KOPT-K1 (cell line): ENCODE measurements at regions not wholly inside any gene's neighbourhood (a gene's known extent, or its start where the extent isn't known, plus 50 kb on each side); places are given as distances from the start of the nearest gene placed in this dataset.

ENCODE experiments used
- H3K27ac ChIP-seq: fragments of 200-600 bp; sonication (generic); 2 replicates; pipeline ENCODE4 v1.5.1; 2016; ENCODE audit warnings: antibody characterized with exemption, mild to moderate bottlenecking, low read depth, low read length; ENCODE audit not compliant: poor library complexity, severe bottlenecking
- H3K36me3 ChIP-seq: fragments of 200-600 bp; sonication (generic); 2 replicates; pipeline ENCODE4 v1.5.1; 2017; ENCODE audit warnings: antibody characterized with exemption, mild to moderate bottlenecking, low read length, moderate library complexity; ENCODE audit not compliant: insufficient read depth
- H3K9me3 ChIP-seq: fragments of 200-600 bp; sonication (generic); 2 replicates; pipeline ENCODE4 v1.5.1; 2017; ENCODE audit warnings: antibody characterized with exemption, low read length, mild to moderate bottlenecking; ENCODE audit not compliant: insufficient read depth, poor library complexity, severe bottlenecking

DNA sequence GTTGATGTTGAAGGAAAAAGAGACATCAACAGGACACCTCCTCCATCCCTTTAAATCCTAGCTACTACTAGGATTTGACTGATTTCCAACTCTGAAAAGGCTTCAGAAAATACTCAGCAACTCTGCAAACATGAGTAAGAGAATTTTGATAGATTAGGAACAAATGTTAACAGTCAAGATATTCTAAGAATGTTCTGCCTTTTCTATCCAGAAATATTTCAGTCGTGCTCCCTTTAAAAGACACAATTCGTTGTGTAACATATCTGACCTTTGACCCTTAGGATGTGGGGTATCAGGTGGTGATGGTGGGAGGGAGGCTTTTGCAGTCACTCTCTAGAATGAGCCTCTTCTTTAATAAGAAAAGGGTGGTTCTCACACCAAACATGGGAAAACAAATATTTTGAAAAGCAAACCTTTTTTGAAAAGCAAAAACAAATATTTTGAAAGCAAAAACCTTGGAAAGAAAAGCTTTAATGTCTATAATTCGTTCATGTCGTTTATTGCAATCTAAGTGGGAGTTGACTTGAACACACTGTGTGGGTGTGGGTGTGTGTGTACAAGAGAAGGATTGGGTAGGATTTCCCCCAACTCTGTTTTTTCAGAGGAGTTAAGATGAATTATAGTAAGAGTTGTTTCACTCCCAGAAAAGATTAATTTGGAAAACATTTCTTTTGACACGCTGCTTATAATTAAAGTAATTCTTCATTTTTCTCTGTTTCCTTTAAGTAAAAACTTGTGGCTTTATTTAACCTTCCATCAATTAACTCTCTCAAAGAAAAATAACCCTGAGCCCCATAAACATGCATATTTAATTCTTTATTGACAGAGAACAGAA lies 152.8 kb downstream of the TMEM167A start:
- H3K27ac ChIP-seq = no peak overlapping the region
- no peaks in the 10 kb centered on the region for H3K9me3 ChIP-seq
- H3K36me3 ChIP-seq = no peaks in the 10 kb centered on the region

DNA sequence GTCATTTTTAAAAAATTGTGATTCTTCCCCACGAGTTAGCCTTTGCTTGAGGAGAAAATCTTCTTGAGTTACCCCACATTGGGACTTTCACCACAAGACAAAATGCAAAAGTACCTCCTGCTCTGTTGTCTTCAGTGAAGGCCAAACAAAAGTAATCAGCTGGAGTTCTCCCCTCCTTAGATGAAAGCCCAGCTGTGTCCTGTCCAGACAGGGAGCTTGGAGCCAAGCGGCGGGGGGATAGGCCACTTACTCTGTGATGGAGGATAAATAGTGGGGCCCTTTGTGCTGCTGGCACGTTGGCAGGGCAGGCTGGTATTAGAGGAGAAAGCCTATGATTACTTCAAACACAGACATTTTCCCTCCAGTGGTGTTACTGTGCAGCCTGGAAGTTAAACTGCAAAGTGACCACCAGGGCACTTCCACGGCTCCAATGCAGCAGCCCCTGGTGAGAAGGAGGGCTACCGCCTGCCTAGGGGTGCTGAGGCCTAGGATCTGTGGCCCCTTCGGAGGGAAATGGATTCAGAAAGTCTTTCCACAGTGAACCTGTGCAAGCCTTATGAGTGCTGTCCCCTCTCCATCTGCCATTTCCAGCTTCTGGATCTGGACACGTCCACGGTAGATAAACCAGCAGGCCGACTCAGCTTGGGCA lies 155.0 kb downstream of the TMEM167A start:
- no peaks in the 10 kb centered on the region for H3K36me3 ChIP-seq
- H3K27ac ChIP-seq = no peak overlapping the region
- no peaks in the 10 kb centered on the region for H3K9me3 ChIP-seq

DNA sequence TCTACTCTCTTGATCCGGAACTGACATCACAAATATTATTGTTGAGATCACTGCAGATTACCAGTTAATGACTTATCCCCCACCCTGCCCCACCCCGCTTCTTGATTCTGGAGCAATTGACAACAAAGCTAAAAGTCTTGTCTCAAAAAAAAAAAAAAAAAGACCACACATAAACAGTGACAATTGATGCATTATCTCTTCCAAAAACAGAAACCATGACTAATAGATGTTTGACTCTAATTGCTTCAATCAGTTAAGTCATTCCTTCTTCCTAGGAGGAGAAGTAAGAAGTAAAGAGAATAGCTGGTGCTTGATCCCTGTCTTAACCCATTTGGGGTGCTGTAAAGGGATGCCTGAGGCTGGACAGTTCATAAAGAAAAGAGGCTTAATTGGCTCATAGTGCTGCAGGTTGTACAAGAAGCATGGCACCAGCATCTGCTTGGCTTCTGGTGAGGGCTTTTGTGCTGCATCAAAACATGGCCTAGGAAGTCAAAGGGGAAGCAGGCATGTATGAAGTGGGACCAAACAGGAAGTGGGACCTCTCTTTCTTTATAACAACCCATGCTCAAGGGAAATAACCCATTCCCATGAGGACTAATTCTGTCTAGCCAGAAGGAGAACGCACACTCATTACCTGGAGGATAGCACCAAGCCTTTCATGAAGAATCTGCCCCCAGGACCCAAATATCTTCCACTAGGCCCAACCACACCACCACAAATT lies 158.7 kb downstream of the TMEM167A start:
- Histone ChIP-seq H3K27ac (no peak overlapping the region), H3K36me3 (no peaks in the 10 kb centered on the region), H3K9me3 (peaks cover 23% of the 10 kb centered on the region)

DNA sequence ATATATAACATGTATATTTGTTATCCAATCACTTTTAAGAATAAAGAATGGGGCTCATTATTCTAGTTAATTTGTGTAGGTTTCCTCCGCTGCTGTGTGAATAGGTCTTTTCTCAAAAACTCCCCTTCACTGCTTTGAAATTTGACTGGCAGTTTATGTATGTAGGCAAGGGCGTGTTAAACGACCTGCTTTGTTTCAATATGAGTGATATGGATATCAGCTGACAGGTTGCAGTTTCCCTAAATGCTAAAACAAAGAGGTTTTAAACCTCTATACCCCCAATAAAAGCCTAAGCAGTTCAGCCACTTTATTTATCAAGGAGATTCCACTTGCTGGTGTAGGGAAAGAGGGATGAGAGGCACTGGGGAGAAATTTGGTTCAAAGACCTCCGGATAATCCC lies 159.6 kb downstream of the TMEM167A start:
- Histone ChIP-seq H3K36me3 (no peaks in the 10 kb centered on the region), H3K27ac (no peak overlapping the region), H3K9me3 (peaks cover 23% of the 10 kb centered on the region)

DNA sequence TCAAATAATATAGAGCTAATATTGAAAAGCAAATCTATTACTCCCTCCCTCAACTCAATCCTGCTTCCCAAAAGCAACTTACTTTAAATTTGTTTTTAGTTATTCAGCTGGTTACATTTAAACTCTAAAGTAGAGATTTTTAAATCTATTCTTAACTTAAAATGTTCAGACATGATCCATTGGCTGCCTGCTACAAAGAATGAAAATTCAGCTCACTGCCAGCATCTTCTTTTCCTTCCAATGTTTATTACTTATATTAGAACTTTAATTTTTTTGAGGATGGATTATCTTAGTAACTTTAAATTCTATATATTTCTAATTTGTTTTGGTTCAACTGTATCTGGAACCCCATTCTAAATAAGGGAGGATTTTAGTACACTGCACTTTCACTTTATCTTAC lies 163.2 kb downstream of the TMEM167A start:
- Histone ChIP-seq H3K36me3 (no peaks in the 10 kb centered on the region), H3K9me3 (peaks cover 23% of the 10 kb centered on the region), H3K27ac (no peak overlapping the region)

DNA sequence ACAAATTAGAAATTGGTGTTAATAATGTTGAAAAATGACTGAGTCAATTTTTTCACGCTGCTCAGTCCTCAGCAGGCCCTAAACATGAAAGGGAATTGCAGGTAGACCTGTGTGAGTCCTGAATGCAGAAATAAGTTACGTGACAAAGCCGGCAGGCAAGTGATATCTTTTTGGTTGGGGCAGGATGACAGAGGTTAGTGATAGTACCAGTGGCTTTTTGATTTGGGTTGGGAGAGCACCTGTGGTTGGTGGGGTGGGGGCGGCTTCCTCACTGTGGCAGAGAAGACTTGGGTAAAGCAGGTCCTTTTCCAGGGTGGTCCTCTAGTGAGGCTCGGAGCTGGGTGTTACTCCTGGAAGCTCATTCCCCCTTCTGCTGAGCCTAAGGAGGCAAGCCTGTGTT lies 164.7 kb downstream of the TMEM167A start:
- Histone ChIP-seq H3K36me3 (no peaks in the 10 kb centered on the region), H3K9me3 (peaks cover 23% of the 10 kb centered on the region), H3K27ac (no peak overlapping the region)

DNA sequence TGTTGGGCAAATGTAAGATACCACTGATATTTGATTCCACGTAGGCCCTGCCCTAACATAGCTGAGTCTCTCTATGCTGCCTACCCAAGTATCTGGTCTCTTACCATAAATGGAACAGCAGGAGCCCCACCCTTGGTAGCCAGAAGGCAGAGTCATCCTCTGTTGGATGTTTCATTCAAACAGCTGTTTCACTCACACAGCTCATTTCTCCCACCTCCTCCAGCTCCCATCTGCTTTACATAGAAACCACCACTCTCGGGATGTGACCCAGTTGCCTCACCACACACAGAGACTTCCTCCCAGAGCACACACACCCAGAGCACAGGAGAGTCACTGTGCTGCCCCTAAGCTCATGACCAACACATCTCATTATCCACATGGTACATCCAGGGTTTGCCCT lies 165.3 kb downstream of the TMEM167A start:
- H3K36me3 ChIP-seq = no peaks in the 10 kb centered on the region
- peak overlapping the region; percentile 9 for H3K27ac ChIP-seq
- peaks cover 20% of the 10 kb centered on the region for H3K9me3 ChIP-seq

DNA sequence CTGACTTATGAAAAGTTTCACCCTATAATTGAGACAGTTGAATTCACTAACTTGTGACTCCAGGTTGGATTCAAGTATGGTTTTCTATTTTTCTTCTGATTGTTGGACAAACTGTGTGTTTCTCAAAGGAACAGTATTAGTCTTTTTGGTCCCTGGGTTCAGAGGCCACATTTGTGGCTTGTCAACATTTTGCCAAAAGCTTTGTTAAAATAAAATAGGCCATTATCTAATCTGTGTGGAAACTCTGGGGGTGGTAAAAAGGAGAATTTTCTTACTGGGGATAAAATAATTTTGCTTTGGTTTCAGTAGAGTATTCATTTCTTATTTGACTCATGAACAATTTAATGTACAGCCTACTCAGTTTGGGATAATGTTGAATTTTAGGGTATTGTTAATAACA lies 166.3 kb downstream of the TMEM167A start:
- Histone ChIP-seq H3K9me3 (peaks cover 10% of the 10 kb centered on the region), H3K36me3 (no peaks in the 10 kb centered on the region), H3K27ac (no peak overlapping the region)

DNA sequence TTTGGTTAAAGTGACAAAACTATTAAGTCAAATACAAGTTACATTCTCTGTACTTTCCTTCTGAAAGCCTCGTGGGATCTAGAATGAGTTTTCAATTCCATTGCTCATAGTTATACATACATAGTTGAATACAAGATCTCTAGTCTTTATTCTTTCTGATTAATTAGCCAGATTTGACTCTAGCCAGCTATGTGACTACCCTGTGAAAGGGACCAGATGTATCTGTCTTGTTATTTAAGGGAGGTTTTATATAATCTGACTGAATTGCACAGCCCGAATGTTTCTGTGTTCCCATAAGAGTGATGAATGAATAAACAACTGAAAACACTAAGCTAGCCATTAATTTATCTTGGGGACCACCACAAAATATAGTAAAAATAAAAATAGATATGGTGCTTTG lies 166.7 kb downstream of the TMEM167A start:
- peak overlapping the region; percentile 64 for H3K27ac ChIP-seq
- peaks cover 6% of the 10 kb centered on the region for H3K9me3 ChIP-seq
- no peaks in the 10 kb centered on the region for H3K36me3 ChIP-seq

DNA sequence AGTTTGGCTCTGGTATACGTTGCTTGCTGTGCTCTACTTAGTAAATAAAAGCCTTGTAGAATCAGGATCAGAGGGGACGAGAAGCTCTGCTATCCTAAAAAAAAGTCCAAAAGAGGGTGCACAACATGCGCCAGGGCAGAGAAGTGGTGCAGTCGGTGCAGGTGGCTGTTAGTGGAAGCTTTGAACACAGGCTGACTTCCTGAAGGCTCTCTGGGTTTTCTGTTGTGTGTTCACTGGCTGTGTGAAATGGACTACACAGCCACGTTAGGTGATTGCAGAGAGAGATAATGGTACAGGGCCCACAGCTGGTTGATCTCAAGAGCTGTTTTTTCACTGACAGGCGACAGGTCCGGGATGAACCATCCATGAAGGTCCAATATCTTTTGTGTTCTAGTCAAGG lies 167.4 kb downstream of the TMEM167A start:
- Histone ChIP-seq H3K9me3 (no peaks in the 10 kb centered on the region), H3K27ac (peak overlapping the region; percentile 64), H3K36me3 (no peaks in the 10 kb centered on the region)

DNA sequence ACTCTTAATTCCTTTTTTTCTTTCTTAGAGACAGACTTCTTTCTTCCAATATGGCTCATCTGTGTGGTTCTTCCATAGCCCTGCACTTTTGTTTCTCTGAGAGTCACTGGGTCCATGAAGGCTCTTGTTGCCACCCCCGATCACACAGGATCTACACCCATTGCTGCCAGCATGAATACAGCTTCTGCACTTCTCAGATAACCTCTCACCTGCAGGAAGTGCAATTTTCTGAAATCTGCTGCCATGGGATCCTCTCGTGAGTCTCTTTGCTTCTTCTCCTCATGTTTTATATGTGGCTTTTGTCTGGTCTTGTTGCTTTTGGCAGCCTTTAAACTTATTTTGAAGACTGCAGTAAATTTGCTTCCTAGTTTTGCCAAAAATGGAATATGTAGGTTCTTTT lies 171.2 kb downstream of the TMEM167A start:
- peaks cover 14% of the 10 kb centered on the region for H3K9me3 ChIP-seq
- H3K36me3 ChIP-seq = no peaks in the 10 kb centered on the region
- no peak overlapping the region for H3K27ac ChIP-seq

DNA sequence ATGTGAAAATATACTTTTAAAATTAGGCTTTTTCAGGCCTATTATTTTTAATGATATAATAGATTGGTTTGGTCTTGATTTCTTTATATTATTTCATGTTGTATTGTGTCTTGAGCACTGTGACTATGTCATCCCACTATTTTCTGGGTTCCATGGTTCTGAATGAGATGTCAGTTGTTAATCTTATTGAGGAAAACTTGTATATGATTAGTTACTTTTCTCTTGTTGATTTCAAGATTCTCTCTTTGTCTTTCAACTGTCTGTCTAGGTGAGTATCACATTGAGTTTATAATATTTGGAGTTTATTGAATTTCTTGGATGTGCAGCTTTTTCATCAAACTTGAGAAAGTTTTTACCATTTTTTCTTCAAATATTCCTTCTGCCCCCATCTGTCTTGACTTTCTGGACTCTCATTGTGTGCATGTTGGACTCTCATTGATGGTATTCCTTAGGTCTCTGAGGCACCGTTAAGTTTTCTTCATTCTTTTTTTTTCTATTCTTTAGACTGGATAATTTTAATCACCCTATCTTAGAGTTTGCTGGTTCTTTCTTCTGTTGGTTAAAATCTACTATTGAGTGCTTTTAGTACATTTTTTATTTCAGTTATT lies 175.8 kb downstream of the TMEM167A start:
- H3K9me3 ChIP-seq = peaks cover 14% of the 10 kb centered on the region
- H3K36me3 ChIP-seq = no peaks in the 10 kb centered on the region
- no peak overlapping the region for H3K27ac ChIP-seq

DNA sequence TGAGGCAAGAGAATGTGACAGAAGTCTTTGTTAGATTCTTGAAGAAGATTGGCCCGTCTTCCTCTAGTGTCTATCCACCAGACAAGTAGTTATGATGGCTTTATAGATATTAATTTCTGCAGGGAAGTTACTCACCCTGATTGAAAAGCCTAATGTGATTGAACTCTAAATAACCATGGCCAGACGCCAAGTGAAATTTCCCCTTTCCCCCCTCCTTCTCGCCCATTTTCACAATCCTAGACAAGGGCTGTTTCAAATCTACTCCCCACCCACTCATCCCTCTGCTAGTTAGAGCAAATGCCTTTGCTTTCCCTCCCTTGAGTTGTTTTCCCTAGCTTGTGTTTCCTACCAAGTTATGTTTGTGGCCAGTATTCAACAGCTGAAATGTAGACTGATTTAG lies 182.5 kb downstream of the TMEM167A start:
- Histone ChIP-seq H3K9me3 (no peaks in the 10 kb centered on the region), H3K36me3 (no peaks in the 10 kb centered on the region), H3K27ac (no peak overlapping the region)

DNA sequence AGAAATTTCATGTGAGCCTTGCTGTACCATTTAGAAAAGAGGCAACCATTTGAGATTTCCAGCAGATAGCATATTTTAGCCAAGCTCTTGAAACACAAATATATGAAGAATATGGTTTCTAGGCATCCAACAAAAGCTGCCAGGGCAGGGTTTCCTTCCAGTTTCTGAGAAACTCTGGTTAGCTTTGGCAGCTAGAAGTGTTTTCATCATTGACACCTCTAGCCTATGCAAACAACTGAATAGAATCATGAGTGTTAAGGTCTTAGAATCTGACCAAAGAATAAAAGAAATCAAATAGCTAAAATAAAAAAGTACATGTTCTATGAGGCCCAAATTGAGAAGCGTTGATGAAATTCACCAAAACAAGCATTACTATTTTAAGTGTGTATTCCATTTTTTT lies 188.1 kb downstream of the TMEM167A start:
- Histone ChIP-seq H3K27ac (no peak overlapping the region), H3K36me3 (no peaks in the 10 kb centered on the region), H3K9me3 (no peaks in the 10 kb centered on the region)

DNA sequence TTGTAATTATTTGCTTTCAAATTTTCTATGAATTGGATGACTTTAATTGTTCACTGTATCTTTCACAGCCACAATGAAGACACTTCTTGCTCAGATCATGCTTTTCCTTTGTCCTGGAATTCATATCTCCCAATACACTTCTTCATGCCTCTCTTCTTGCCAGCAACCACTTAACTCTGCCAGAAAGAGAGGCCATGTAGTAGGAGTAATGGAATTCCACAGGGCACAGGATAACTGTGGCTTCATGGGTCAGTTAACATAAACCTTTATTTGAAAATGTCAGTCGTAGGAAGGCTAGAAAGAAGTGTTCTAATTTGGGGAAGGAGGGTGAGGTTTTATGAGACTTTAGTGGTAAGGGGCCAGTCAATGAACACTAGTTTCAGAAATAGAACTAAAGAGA lies 190.3 kb downstream of the TMEM167A start:
- H3K9me3 ChIP-seq = no peaks in the 10 kb centered on the region
- no peaks in the 10 kb centered on the region for H3K36me3 ChIP-seq
- no peak overlapping the region for H3K27ac ChIP-seq
